CD4-positive, alpha-beta T cell treated with Interleukin-10 for 1 hour (primary cell): ENCODE measurements at regions not wholly inside any gene's neighbourhood (a gene's known extent, or its start where the extent isn't known, plus 50 kb on each side); places are given as distances from the start of the nearest gene placed in this dataset.

Source experiments
- DNase-seq: peaks from one replicate; pipeline ENCODE4 v3.0.0-alpha.2; 2020

DNA sequence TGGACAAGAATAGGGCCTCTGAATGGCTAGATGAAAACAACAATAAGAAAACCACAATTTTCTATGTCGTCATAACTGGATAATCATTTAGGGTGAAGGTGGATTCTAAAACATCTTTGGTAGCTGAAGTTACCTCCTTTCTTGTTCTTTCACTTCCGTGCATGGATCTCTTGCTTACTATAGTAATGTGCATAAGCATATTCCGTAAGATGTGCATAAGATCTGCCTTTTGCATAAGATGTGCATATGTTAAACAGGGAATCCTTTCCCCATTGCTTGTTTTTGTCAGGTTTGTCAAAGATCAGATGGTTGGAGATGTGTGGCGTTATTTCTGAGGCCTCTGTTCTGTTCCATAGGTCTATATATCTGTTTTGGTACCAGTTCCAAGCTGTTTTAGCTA lies 353.6 kb downstream of the MTX2 start:
- no peak for DNase-seq

DNA sequence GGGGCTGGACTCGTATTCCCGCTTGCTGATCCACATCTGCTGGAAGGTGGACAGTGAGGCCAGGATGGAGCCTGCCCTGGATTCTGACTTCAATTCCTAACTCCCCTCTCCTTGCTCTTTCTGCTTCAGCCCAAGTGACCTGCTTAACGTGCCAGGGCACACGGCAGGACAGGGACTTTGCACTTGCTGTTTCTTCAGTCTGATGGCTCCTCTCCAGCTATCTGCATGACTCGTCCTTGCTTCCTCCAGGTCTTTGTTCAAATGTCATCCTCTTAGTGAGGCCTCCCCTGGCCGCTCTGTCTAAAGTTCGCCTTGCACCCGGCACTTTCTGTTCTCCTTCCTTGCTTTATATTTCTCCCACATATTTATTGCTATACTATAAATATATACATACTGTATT lies 357.6 kb downstream of the MTX2 start:
- DNase-seq: no peak

DNA sequence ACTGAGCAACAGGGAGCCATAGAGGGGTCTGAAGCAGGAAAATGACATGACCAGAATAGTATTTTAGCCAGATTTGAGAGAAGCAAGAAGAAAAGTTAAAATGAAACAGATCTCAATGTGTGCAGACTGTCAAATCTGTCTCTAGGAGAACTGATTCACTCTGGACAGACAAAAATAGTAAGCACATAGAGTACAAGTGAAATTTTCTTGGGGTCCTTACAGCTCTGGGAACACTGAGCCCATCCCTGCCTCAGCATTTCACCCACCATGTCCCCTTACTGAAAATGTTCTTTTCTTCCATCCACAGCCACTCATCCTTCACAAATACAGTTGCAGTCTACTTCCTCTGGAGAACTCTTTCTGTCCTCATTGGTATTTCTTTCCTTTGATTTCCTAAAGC lies 359.2 kb downstream of the MTX2 start:
- DNase-seq: no peak

DNA sequence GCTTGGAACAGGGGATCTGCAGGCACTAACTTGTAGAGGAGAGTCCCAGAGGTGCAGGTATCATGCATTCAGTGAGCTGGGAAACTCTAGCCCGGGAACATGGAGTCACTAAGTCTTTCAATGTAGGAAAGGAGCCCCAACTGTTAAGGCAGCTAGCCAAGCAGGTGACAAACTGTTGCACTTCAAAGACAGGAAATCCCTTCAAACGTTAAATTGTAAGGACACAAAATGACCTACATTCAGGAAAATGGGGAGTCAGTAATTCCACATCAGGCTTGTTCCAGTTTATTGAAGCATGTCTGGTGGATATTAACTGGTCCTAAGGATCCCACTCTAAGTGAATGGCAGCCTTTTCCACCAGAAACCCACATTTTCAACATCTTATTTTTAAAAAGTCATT lies 364.5 kb downstream of the MTX2 start:
- DNase-seq: no peak

DNA sequence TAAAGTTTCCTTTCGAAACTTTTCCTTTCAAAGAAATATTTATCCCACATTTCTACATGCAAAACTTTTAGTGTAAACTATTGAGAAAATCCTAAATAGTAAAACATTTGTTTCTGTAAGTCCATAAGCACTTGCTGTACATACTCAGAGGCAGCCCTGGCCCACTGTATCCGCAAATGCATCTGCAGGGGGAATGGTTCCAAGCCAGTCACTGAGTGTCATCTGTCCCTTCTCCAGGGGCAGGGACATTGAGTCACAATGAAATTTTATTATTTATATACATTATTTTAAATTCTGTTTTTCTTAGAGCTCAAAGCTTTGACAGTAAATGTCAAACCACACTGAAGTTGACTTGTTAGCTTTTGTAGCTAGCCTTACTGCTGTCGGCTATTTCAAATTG lies 367.2 kb downstream of the MTX2 start:
- DNase-seq: no peak

DNA sequence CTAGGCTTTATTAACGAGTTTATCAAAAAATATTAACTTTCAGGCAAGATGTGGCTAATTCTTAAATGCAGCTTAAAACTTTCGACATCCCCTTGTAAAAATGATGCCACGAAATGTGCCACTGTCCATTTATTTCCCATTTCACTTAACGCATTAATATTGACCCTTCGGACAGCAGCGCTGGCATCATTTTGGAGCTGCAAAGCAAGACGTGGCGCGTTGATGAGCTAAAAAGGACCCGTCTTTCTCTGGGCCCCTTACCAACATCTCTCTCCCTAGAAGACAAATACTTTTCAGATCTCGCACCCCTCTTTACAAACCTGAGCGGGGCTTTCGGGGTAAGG lies 367.9 kb downstream of the MTX2 start:
- no peak for DNase-seq

DNA sequence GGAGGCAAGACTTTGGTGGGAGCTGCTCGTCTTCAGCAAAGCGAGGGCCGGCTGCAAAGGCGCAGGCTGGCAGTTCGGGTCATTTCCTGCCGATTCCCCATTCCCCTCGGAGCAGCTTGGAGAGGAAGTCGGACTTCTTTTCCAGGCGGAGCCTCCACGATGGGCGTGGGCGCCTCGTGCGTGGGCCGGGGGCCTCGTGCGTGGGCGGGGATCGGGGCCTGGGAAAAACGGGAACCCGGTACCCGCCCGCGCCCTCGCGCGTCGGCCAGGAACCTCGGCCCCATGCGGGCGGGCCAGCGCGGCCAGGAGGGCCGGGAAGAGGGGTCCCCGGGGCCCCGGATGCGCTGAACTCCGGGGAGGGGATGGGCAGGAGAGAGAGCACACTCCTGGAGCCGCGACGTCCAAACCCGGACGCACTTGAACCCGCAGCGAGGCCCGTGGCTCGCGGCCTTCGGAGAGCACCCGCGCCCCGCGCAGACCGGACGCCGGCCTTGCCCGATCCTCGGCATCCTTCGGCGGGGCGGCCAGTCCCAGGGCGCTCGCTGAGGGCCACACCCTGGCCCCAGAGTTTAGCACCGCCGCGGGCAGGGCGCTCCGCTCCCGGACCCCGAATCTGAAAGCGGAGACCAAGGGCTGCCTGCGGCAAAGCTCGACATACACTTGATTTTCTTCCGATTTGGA lies 368.4 kb downstream of the MTX2 start:
- no peak for DNase-seq

DNA sequence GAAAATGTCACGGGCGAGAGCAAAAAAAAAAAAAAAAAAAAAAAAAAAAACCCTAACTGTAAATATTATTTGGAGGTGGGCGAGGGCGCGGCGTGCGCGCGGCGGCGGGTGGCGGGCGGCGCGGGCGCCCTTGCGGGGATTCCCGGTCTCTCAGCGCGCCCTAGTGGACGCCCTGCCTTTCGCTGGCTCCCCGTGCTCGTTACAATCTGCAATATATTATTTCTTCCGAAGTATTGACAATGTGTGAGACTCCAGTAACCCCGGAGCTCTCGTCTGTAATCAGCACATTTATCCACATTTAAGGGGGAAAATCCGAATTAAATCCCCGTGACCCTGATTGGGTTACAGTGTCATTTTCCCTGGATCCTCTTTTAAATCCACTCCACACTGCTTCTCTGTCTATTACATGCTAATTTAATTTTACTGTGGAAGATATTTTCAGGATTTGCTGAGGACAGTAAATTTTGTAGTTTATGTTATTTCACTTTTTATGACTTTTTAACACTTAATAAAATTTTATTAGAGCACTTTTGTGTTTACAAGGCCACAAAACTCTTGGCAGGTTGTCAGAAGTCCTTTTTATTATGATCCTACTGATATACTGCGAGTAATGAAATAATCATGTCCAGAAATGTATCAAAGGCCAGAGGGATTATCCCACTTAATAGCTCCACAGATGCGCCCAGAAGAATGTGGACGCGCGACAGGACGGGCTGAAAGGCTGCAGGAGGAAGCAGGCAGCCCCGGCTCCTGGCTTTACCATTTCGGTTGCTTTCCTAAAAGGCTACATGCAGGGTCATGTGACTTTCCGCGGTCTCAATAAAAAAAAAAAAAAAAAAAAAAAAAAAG lies 369.1 kb downstream of the MTX2 start:
- DNase-seq: peak; percentile 53

DNA sequence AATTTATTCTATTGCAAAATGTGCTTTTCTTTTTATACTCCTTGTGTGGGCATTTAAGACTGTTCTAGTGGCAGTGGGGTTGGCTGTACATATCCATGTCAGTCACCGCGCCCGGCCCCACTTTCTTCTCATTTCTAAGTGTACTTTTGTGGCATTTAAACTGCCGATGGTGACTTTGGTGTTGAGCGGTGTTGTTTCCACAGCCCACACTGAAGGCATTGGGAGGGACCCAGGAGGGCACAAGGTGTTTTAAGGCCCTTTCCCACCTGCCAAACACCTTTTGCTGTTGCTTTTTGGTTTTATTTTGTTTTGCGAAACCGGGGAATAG lies 369.7 kb downstream of the MTX2 start:
- DNase-seq: no peak

DNA sequence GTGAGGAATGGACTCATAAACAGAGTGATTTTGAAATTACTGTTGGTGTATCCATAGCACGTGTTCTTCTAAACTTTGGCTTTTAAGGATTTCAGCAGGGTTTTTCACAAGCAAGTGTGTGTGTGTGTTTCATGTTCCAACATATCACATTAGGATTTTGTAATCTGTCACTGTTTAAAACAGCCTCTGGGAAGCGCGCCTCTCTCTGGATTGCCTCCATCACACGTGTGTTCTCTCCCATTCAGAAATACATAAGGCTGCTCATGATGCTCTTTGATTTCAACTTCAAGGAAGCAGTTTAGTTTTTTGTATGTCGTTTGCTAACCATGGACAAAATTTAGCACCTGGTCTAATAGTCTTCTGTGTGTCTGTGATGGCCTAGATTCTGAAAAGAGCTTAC lies 370.4 kb downstream of the MTX2 start:
- no peak for DNase-seq

DNA sequence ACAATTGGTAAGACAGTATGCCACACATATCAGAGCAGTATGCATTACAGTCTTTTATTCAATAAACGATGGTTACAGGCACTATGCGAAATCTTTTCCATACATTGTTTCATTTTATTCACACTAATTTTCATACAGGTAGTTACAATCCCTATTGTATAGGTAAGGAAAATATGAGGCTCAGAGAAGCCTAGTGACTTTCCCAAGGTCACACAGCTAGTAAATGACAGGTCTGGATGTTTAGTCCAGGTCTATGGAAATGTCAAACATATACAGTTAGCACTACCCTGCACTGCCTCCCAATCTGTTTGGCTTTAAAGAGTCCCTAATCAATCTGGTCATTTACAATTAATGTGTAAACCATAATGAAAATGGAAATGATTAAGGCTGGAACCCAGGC lies 372.2 kb downstream of the MTX2 start:
- no peak for DNase-seq

DNA sequence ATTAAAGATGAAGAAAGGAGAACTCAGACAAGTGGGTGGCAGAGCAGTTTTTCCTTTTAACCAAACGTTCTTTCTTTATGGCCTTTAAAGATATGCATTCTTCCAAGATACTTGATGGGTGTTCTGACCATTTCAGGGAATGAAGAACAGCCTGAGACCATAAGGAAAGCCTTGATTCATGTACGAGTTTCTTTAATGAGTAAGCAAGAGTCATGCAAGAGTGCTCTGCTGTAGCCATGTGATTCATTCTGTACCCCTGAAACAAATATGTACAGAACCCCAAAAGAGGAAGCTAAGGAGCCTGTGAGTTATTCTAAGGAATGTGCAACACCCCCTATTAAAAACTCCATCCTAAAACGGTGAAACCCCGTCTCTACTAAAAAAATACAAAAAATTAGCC lies 372.8 kb downstream of the MTX2 start:
- no peak for DNase-seq

DNA sequence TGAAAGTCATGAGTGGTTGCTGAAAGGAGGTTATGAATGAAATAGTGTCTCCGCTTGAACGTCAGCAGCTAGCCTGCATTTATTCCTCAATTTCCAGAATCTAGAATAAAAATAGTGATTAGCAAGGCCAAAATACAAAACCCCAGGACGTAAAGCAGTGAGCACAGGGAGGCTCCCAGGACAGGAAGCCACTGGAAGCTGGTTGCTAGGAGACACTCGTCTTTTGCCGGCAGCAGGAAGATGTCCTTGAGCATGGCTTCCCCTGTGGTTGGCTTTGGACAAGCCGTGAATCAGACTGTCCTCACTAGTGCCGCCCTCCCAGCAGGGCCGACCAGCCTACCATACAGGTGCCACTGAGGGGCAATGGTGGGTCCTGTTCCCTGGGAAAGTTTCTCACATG lies 374.4 kb downstream of the MTX2 start:
- no peak for DNase-seq

DNA sequence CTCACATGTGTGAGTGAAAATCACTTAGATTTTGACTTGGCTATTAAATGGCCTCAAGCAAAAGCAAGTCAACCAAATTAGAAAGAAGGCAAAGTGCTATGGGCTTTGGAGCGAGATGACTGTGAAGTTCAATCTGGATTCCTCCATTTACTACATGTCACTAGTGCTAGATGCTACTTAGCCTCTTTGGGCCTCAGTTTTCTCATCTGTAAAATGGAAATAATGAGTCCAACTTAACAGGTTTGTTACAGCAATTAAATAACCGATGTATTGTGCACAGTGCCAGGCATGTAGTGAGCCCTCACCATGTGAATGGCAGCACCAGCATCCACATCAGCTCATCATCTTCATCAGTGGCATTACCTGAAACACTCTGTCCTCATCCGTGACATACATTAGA lies 376.3 kb downstream of the MTX2 start:
- no peak for DNase-seq

DNA sequence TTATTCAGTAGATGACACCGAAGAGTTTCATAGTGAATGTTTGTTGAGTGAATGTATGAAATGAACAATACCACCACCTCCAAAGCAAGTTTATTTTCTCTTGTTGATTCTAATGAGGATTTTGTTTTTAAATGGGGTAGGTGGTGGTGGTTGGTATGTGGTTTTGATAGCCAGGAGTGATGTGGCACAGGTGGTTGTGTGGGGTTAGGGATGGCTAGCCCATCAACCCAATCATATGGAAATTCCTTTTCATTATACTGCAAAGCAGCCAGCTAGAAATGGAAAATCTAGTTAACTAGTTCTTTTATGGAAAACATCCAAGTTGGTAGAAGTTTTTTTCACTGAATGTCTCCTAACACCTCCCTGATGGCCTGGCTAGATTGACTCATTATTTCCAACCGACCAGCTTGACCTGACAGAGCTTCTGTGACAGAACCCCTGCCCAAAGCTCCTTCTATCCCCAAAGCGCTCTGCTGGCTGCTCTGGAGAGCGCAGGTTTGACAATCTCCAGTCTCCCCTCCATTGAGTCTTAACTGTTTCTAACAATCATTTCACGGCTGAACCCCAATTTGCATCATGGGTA lies 376.9 kb downstream of the MTX2 start:
- DNase-seq: no peak

DNA sequence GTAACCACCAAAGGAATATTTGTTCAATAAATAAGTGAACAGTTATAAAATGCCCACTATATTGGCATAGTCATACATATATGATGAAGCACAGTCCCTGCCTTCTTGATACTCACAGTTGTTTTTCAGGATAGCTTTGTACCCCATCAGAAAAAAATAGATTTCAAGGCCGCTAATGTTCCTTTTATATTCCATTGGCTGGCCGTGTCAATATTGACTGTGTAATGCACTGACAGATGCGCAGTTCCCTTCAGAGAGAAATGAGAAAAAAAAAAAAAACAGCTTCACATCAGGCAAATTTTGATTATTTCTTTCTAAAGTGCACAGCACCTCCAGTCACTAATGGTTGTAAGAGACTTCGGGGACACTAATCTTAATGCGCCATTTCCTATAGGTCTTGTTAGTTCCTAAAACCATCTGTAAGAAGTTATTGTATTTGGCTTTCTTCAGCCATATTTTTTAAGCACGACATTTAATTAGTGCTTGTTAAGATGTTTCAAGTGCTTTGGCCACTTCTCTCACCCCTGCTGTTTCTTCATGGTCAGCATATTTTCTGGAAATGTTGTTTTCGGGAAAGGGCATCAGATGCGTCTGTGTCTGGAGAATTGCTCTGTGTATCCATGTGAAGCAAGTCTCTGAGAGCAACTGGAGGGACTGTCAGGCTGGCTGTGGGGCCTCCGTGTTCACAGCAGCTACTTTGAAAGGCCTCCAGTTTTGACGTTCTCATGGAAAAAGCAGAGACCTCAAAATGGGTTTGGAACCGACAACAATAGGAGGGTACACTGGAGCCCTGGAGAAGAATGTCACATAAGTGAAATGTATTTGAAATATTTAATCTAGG lies 378.3 kb downstream of the MTX2 start:
- no peak for DNase-seq

DNA sequence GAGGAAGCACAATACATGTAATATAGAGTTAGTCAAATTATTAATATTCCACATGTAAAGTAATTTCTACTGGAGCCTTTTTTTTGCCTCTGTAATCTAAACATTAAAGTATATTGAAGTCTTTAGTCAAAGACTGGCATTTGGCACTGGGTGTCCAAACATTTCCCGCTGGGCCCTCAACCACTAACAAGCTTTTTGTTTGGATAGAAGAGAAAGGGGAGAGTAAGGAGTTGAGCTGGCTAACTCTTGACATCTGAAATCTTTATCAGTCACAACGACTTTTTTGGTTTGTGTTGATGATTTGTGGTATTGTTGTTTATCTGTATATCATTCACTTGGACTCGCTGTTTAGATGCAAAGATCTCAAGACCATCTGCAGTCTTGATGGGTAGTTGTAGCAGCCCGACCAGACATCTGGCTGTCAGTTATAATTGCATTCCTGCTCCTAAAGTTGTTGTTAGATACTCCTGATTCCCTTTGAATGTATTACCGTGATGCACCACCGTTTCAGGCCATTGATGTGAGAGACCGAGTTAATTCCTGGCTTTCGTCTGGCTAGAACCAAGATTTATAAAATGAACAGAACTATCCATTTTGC lies 379.6 kb downstream of the MTX2 start:
- no peak for DNase-seq

DNA sequence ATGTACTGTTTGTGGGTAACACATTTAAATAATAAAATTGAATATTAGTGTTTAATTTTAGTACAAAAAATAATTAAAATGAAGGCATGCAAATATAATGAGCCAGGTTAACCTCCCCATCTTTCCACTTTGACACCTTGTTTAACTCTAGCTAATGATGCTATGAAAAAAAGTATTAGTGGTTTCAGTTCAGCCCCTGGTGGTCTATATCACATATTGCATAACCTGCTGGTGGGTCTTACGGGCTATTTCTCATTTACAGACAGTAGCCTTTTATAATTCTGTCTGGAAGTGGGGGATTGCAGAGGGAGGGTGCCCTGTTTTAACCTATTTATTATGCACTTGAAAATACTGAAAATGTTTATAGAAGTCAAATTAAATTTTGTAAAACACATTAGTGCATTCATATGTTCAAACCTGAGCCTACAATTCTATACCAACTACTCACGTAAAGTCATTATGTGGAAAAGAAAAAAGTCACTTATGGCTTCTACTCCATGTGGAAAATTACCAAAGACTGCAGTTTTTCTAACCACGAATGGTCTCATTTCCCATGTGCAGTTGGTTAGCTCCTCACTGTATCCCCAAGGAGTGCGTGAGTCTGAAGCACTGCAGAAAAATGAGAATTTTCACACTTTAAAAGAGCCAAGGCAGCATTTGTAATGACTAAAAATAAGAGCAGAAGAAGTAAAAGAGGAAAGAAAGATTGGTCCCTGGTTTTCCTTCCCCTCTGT lies 381.0 kb downstream of the MTX2 start:
- DNase-seq: no peak

DNA sequence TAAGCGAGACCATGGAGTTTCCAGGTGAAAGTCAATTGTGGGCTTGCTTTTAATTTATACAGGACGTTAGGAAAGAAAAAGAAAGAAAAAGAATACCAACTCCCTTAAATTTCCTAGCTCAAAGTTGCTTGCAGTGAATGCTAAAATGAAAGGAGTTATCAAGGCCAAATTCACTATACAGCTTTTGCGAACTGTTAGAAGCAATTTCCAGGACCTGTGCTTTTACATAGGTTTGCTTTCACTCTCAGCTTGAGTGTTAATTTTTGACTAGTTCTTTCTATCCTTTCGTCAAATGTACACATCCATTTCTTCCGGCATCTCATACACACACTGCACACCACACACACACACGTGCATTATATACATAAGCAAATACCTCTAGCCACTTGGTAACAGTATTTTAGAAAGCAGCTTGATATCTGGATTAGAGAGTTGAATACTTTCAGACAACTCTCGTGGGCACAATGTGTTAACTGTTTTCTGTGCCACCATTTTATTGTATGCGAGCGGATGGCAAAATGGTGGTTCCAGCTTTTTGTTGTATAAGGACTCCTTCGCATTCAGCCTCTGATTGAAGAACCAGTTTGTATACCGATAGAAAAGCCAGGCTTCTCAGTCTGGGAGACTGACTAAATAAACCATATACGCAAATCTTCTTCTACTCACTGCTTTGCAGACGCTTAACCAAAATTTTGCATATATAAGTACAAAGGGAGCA lies 381.8 kb downstream of the MTX2 start:
- no peak for DNase-seq

DNA sequence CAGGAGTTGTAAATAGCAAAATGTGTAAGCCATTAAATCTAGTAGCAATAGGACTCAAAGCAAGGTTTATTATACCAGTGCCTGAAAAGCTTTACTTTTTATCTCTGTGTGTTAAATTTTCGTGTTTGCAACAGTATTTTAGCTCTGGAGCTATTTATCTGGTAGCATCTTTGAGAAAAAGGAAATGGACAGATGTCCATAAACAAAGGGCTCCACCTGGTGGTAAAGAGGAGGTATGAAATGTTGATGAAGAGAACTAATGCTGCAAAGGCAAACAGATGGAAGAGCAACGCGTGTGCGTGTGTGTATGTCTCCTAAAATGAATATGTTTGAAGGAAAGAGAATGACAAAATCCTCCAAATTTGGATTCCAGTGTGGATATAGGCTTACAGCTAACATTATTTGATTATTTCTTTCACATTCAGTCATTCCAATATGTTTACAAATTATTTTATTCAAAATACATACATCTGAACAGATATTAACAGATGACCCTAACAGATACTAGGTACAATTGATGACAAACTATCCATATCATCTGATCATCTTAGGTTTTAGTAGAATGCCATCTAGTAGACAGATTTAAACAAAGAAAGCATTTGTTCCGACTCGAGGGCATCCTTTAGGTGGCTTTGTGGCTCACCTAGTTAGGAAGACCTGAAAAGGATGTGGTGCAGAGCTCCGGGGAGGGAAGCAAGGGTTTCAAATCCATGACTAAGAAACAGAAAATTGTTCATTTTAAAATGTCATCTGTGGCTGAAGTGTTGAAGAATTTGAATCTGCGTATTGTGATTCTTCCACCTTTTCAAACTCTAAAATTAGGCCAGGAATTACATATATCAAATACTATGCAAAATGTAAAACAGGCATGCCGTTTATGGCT lies 383.3 kb downstream of the MTX2 start:
- DNase-seq: peak; percentile 55
